HG02678 (cell line): ENCODE measurements at regions not wholly inside any gene's neighbourhood (a gene's known extent, or its start where the extent isn't known, plus 50 kb on each side); places are given as distances from the start of the nearest gene placed in this dataset.
A peak's percentile ranks its signal among the peaks of the same experiment; 100 is the strongest.
"Not testable (repeated sequence)": the region's sequence is repeated elsewhere in the genome, so short reads cannot be mapped to it uniquely, and the experiment has no call there.

ENCODE experiments used
- ATAC-seq: cut with Tn5 transposase; IDR thresholded peaks from one replicate; pipeline ENCODE4 v1.9.1; 2021; ENCODE audit warnings: mild to moderate bottlenecking, moderate library complexity; ENCODE audit not compliant: unreplicated experiment

DNA sequence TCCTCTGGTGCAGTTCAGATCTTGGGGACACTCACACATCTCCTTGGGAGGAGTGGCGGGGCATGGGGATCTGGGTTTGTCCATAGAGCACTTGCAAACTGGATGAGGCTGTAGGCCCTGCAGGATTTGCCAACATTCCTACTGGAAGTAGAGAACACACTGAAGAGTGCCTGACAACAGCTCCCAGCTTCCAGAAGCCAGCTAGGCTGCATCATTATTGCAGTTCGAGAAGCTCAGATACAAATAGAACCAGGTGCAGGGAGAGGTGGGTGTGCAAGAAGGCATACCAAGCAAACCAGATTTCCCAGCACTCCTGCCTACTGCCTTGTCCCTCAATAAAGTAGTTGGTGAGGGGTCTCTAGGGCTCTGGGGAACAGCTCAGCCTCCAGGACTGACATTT lies 52.5 kb downstream of the RHOB start:
- no peak for ATAC-seq

GRCh38 chr2:20501974-20502373 lies 55.1 kb downstream of the RHOB start:
- no peak for ATAC-seq

- not testable (repeated sequence) for ATAC-seq
These were observed 55.6 kb downstream of the RHOB start for GRCh38 chr2:20502496-20502895.

- no peak for ATAC-seq
These were observed 57.3 kb downstream of the RHOB start for GRCh38 chr2:20504174-20504573.

DNA sequence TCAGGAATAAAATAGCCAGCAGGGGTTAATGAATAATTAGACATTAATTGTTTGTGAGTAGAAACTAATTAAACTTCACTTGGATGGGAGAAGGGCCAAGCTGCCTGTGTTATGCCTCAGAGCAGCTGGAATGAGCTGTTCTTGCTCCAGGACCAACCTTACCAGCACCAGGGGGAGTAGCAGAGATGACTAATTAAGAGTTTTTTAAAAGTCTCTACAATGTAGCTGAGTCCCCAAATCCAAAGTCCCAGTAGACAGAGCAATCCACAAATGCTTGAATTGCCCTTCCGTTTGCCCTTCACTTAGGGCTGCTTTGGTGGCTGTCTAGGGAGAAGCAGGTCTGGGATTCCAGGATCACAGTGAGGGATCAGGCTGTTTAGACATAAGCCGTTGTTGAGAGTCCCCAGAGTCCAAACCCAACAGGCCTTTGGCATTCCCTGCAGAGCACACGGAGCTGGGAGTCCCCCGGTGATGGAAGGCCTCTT lies 59.4 kb downstream of the RHOB start:
- no peak for ATAC-seq

DNA sequence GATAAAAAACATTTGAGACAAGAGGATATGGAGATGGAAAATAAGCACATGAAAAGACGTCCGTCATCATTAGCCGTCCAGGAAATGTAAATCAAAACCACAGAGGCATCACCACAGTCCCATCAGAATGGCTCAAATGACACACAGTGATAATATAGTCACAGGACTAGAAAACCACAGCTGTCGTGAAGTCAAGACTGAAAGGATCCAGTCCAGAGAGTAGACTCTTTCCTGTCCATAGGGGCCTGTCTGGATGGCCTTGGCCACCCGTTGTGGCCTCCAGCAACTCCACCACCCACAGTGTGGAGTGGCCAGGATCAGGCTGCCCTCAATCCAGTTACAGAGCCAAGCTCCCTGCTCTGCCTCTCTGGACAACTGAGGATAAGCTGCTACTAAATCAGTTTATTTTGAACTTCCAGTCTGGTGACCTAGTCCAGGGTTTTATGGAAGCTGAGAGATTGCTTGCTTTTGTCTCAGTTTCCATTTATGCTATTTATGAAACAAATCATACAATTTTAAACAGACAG lies 60.4 kb downstream of the RHOB start:
- peak; percentile 97 for ATAC-seq

GRCh38 chr2:20507711-20508110 lies 60.8 kb downstream of the RHOB start:
- no peak for ATAC-seq

GRCh38 chr2:20509301-20509769 lies 62.5 kb downstream of the RHOB start:
- no peak for ATAC-seq

- ATAC-seq = no peak
These were observed 63.1 kb downstream of the RHOB start for GRCh38 chr2:20509770-20510490.

DNA sequence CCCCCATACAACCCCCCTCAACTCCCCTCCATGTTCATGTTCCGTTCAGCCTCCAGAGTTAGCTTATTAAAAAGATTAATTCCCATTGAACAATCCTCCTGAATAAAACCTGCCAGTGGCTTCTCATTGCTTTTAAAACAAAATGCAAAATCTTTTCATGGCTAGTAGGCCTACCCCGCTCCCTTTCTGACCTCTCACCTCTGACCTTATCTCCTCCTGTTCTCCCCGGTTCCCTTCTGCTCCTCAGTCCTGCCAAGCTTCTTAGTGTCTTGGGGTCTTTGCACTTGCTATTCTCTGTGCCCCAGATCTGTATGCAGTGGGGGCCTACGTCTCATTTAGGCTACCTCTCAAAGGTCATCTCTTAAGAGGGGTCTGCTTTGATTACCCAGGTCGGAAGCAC lies 64.3 kb downstream of the RHOB start:
- no peak for ATAC-seq

GRCh38 chr2:20512061-20512605 lies 65.3 kb downstream of the RHOB start:
- no peak for ATAC-seq

GRCh38 chr2:20513946-20514345 lies 67.1 kb downstream of the RHOB start:
- no peak for ATAC-seq

DNA sequence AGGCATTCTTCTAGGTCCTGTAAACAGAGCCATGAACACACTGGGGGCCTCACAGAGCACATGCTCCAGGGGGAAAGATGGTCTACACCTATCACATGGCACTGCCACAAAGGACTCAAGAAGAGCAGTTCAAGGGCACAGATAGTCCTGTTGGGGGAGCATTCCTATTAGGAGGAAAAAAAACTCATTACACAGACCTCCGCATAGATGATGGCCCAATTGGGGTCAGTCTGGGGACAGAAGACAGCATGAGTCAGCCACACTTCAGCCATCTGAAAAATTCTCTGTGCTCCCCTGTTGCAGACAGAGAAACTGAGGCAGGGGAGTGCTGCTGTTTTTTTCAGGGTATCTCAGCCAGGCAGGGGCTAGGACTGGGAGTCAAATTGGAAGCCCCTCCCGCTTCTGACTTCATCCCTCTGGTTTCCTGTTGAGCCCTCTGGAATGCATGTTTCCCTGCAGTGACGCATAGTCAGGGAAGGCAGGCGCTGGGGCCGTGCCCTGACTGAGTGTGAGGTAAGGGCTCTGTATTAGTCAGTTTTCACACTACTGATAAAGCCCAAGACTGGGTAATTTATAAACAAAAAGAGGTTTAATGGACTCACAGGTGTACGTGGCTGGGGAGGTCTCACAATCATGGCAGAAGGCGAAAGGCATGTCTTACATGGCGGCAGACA lies 67.9 kb downstream of the RHOB start:
- no peak for ATAC-seq

DNA sequence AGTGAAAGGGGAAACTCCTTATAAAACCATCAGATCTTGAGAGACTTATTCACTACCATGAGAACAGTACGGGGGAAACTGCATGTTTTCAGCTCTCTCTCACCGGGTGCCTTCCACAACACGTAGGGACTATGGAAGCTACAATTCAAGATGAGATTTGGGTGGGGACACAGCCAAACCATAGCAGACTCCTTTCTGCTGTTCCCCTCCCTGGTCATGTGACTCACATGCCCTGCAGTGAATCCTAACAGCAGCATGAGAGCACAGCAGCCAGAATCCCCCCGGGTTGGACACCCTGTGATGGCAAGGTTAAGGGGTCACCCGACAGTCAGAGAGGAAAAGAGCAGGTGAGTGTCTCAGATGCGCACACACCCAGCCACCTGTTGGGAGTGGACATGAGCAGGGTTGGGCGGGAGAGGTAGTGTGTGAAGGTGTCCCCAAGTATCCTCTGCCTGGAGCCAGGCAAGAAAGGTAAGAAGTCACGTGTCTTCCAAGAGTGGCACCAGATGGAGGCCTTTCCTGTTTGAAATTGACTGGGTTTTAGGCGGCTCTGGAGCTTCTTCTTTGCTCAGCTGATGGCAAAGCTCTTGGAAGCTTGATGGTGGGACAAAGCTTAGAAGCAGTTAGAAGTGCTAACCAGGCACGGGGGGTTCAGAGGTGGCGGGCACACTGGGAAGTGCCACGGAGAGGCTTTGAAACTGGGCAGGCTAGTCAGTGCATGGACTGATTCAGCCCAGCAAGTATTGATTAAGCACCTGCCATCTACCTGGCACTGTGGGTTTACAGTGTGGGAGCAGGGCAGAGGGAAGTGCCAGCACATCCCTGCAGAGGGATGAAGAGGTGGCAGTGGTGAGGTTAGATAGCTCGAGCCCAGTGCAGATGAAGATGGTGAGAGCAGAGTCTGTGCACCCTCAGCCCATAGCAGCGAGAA lies 68.7 kb downstream of the RHOB start:
- ATAC-seq = no peak

GRCh38 chr2:20516291-20516645 lies 69.4 kb downstream of the RHOB start:
- ATAC-seq = no peak

- ATAC-seq = peak; percentile 91
These were observed 69.9 kb downstream of the RHOB start for GRCh38 chr2:20516646-20517341.

DNA sequence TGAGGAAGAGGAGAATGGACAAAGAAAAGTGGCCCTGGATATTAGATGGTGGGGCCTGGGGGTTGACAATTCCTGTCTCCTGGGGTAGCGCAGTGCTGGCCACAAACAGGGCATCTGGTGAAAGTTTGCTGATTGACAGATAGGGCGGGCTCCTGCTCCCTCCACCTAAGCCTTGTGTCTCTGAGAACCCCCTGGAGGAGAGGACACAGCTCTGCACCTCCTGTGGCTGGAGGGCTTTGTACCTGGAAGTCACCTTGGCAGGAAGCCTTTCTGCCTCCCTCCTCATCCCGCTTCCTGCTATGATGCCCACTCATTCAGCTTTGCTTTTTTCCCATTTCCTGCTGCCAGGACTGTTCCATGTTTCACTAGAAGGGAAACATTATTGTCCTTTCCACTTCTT lies 72.4 kb downstream of the RHOB start:
- ATAC-seq = no peak

DNA sequence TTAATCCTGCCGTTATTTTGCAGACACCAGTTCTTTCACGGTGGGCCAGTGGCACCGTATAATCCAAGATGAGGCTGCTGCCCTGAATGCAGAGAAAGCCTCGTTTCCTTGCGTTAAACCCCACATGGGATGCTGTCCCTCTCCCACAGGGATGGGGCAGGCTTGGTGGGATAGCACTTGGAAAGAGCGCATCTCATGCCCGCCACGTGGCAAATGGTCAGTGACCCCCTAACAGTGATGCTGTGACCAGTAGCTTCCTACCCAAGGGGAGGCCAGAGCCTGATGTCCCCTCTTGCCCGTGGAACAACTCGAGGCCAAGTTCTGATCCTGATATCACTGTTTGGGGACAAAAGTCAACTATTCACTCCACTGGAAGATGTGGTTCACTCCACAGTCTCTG lies 73.3 kb downstream of the RHOB start:
- no peak for ATAC-seq

DNA sequence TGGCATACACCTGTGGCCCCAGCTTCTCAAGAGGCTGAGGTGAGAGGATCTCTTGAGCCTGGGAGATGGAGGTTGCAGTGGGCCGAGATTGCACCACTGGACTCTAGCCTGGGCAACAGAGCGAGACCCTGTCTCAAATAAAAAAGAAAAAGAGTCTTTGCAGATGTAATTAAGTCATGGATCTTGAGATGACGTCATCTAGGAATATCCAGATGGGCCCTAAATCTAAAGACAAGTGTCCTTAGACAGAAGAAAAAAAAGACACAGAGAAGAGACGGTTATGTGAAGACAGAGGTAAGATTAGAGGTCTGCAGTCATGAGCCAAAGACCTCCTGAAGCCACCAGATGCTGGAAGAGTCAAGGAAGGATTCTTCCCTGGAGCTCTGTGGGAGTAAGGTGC lies 74.3 kb downstream of the RHOB start:
- ATAC-seq = no peak

DNA sequence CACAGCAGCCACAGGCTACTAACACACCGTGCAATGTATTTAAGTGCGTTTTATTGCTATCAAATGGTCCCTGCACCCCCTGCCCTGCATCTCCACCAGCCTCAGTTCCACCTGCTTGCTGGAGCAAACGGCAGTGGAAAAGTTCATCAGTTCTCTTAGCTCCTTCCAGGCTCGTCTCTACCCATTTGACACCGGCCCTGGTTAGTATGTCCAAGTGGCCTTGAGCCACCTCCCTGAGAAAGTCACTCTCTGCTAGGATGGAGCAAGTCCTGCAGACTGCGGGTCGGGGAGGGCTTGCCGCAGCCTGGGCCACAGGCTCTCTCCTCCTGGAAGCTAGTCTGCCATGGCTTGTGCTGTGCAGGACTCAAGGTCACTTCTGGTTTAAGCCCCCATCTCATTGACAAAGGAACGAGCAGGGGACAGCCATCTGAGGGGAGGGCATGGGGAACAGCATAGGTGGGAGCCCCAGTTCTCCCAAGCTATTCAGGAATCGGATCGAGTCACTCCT lies 74.9 kb downstream of the RHOB start:
- ATAC-seq = no peak
